ENCODE measurements at regions not wholly inside any gene's neighbourhood (a gene's known extent, or its start where the extent isn't known, plus 50 kb on each side); places are given as distances from the start of the nearest gene placed in this dataset.

- no peak for TF ChIP-seq GATA2 (IDR thresholded peaks at IDR 0.05; ENCODE audit: low read depth, low read length)
- TF ChIP-seq GATA3 (IDR thresholded peaks at IDR 0.05; ENCODE audit: low read depth, low read length) = no peak
Measured at GRCh38 chr16:59042301-59042700, 308.2 kb upstream of the GOT2 start.

DNA sequence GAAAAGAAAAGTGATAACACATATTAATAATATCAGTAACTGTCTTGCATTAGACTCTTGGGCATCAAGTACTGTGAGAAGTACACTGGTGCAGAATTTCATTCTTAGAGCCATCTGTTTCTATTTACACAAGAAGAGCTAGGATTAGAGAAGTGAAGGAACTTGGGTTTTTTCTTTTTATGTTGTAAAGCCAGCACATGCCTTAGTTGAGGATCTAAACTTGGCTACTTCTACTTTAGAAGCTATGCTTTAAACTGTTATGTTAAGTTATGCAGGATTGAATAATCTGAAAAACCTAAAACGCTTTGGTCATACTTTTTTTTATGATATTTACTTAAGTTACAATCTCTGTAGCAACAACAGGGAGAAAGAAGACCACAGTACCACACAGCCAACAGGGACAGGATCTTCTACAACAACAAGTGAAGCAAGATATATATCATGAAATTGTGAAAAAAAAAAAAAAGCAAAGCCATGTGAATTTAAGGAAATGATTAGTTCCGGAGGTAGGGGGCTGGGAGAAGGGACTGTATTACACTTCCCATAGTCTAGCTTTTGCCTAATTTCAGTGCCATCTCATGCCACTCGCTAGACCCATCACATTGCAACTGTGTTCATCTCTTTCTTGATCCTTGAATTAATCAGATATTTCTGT, 305.1 kb upstream of the GOT2 start:
- TF ChIP-seq GATA3 (IDR thresholded peaks at IDR 0.05; ENCODE audit: low read depth, low read length) (no peak), GATA2 (IDR thresholded peaks at IDR 0.05; ENCODE audit: low read depth, low read length) (no peak)

- TF ChIP-seq GATA2 (IDR thresholded peaks at IDR 0.05; ENCODE audit: low read depth, low read length) (no peak), GATA3 (IDR thresholded peaks at IDR 0.05; ENCODE audit: low read depth, low read length) (no peak)
Measured at GRCh38 chr16:59030923-59031485, 296.9 kb upstream of the GOT2 start.

- TF ChIP-seq GATA3 (IDR thresholded peaks at IDR 0.05; ENCODE audit: low read depth, low read length) = no peak
- no peak for TF ChIP-seq GATA2 (IDR thresholded peaks at IDR 0.05; ENCODE audit: low read depth, low read length)
Measured at GRCh38 chr16:59021751-59022150, 287.6 kb upstream of the GOT2 start.

DNA sequence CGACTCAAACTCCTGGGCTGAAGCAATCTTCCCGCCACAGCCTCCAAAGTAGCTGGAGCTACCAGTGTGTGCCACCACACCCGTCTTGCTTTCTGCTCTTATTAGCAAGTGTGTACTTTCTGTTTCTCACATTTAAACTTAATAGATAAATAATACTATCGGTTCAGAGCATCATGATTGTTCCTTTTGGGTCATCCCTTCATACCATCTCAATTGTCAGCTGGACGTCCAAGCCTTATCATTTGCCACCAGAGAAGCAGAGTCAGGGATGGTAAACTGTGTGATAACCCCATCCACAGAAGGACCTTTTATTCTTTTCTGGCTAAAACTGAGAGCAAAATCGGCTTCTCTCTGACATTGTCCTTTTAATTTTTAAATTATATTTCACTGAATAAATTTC, 279.8 kb upstream of the GOT2 start:
- TF ChIP-seq GATA3 (IDR thresholded peaks at IDR 0.05; ENCODE audit: low read depth, low read length) (no peak), GATA2 (IDR thresholded peaks at IDR 0.05; ENCODE audit: low read depth, low read length) (no peak)

DNA sequence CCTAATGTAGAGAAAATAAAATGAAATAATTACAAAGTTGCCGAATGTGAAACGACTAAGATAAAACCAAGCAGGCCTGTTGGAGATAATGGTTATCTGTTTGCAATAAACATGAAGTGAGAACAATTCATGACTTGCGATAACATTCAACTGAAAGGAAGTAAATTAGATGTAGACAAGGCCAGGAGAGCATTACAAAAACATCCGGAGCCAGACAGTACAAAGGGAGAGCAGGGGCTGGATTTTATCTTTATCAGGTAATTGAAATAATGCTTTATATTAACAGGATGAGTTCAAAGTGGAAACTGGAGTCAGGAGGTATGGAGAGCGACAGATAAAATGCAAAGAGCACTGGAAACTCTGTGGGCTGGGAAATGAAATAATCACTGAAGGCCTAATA, 265.6 kb upstream of the GOT2 start:
- TF ChIP-seq GATA2 (IDR thresholded peaks at IDR 0.05; ENCODE audit: low read depth, low read length) (peak; percentile 87), GATA3 (IDR thresholded peaks at IDR 0.05; ENCODE audit: low read depth, low read length) (peak; percentile 90)

- TF ChIP-seq GATA3 (IDR thresholded peaks at IDR 0.05; ENCODE audit: low read depth, low read length) (no peak), GATA2 (IDR thresholded peaks at IDR 0.05; ENCODE audit: low read depth, low read length) (no peak)
Measured at GRCh38 chr16:58970775-58971174, 236.7 kb upstream of the GOT2 start.

GRCh38 chr16:58963479-58963878, 229.4 kb upstream of the GOT2 start:
- no peak for TF ChIP-seq GATA2 (IDR thresholded peaks at IDR 0.05; ENCODE audit: low read depth, low read length)

DNA sequence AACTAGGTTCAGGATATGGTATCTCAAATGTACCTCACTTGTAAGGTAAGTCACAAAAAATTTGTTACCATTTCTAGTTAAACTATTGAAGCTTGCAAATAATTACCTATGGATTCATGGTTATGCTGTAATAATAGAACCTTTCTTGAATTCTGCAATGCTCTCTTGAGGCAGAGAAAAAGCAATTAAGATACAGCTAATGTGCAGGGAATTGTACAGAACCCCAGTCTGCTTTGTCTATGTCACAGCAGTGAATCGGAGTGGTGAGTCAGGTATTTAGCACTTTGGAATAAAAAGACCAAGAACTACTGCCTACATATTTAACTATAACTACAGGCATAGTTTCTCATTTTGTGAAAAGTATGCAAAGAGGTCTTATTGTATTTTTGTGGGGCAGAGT, 228.7 kb upstream of the GOT2 start:
- TF ChIP-seq GATA2 (IDR thresholded peaks at IDR 0.05; ENCODE audit: low read depth, low read length) = no peak
- no peak for TF ChIP-seq GATA3 (IDR thresholded peaks at IDR 0.05; ENCODE audit: low read depth, low read length)

DNA sequence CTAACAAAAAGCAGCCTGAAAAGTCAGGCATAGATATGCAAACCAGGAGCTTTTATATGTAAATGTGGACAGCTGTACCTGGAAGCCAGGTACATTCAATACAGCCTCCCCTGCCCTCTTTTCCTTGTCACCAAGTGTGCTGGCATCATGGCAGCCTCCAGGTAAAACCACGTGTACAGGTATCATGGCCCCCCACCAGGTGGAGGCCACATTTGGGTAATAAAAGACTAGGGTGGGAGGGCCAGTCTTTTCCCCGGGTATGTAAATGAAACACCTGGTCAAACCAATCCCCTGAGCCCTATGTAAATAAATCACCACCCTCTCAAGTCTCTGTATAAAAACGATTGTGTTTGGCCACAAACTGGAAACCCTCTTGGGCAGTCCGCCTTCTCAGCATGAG, 226.4 kb upstream of the GOT2 start:
- TF ChIP-seq GATA2 (IDR thresholded peaks at IDR 0.05; ENCODE audit: low read depth, low read length) (no peak), GATA3 (IDR thresholded peaks at IDR 0.05; ENCODE audit: low read depth, low read length) (no peak)

- TF ChIP-seq GATA3 (IDR thresholded peaks at IDR 0.05; ENCODE audit: low read depth, low read length) = no peak
- no peak for TF ChIP-seq GATA2 (IDR thresholded peaks at IDR 0.05; ENCODE audit: low read depth, low read length)
Measured at GRCh38 chr16:58960034-58960433, 225.9 kb upstream of the GOT2 start.

GRCh38 chr16:58958749-58959148, 224.6 kb upstream of the GOT2 start:
- no peak for TF ChIP-seq GATA2 (IDR thresholded peaks at IDR 0.05; ENCODE audit: low read depth, low read length)
- TF ChIP-seq GATA3 (IDR thresholded peaks at IDR 0.05; ENCODE audit: low read depth, low read length) = no peak

- TF ChIP-seq GATA3 (IDR thresholded peaks at IDR 0.05; ENCODE audit: low read depth, low read length) = no peak
- no peak for TF ChIP-seq GATA2 (IDR thresholded peaks at IDR 0.05; ENCODE audit: low read depth, low read length)
Measured at GRCh38 chr16:58948244-58948643, 214.1 kb upstream of the GOT2 start.

DNA sequence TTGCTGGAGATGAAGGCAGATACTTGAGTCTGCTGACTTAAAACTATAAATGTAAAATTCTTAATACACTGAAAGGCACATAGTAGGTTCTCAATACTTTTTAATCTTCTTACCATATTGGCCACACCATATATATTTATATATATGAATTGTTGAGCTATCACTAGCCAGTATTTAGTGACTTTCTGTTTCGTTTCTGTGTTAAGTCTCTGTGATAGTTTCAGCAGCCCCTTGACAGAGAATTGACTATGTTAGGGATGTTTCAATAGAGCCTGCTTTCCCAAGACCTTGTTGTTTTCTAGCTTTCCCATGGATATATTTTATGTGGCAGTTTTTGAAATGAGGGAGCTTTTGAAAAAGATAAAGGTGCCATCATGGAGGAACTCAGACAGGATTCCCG, 206.5 kb upstream of the GOT2 start:
- no peak for TF ChIP-seq GATA2 (IDR thresholded peaks at IDR 0.05; ENCODE audit: low read depth, low read length)
- no peak for TF ChIP-seq GATA3 (IDR thresholded peaks at IDR 0.05; ENCODE audit: low read depth, low read length)

DNA sequence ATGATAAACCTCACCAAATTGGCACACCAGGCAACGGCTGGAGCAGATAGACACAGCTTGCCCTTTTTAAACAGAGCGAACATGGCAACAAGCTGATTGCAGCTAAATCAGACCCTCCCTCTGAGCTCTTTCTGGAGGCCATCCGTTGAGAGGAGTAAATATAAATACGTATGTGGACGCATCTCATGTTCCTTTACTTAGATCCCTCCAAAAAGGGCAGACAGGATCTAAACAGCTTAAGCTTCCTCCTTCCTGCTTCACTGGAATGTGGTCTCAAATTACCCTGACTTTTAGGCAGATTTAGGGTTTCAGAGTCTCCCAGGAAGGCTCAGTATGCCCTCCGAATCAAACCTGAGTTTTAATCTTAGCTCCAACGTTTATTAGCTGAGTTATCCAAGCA, 204.7 kb upstream of the GOT2 start:
- TF ChIP-seq GATA3 (IDR thresholded peaks at IDR 0.05; ENCODE audit: low read depth, low read length) (no peak), GATA2 (IDR thresholded peaks at IDR 0.05; ENCODE audit: low read depth, low read length) (no peak)

DNA sequence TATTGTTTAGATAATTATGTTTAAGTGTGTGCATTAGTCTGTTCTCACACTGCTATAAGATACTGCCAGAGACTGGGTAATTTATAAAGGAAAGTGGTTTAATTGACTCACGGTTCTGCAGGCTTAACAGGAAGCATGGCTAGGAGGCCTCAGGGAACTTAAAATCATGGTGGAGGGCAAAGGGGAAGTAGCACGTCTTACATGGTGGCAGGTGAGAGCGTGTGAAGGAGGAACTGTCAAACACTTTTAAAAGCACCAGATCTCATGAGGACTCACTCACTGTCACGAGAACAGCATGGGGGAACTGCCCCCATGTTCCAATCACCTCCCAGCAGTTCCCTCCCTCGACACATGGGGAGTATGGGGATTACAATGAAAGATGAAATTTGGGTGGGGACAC, 203.5 kb upstream of the GOT2 start:
- TF ChIP-seq GATA3 (IDR thresholded peaks at IDR 0.05; ENCODE audit: low read depth, low read length) (no peak), GATA2 (IDR thresholded peaks at IDR 0.05; ENCODE audit: low read depth, low read length) (no peak)

All from SH-SY5Y (cell line).